ENCODE measurements at regions not wholly inside any gene's neighbourhood (a gene's known extent, or its start where the extent isn't known, plus 50 kb on each side); places are given as distances from the start of the nearest gene placed in this dataset.
"Not testable (repeated sequence)": the region's sequence is repeated elsewhere in the genome, so short reads cannot be mapped to it uniquely, and the experiment has no call there.

- DNase-seq (ENCODE audit: low read depth) = peak; percentile 89
These were observed 126.7 kb upstream of the CACHD1 start for GRCh38 chr1:64343105-64343822.

GRCh38 chr1:64343823-64344190, 126.1 kb upstream of the CACHD1 start:
- no peak for TF ChIP-seq CTCF (IDR thresholded peaks at IDR 0.05; ENCODE audit: control insufficient read depth, extremely low read depth, insufficient read depth)
- no peak overlapping the region for H3K4me3 ChIP-seq (ENCODE audit: low read depth, low read length)
- no peak for DNase-seq (ENCODE audit: low read depth)

More at GRCh38 chr1:64343105-64343822, 126.7 kb upstream of the CACHD1 start:
- TF ChIP-seq CTCF (IDR thresholded peaks at IDR 0.05; ENCODE audit: control insufficient read depth, extremely low read depth, insufficient read depth) = no peak
- no peak overlapping the region for H3K4me3 ChIP-seq (ENCODE audit: low read depth, low read length)

- no peak overlapping the region for H3K4me3 ChIP-seq (ENCODE audit: low read depth, low read length)
- no peak for TF ChIP-seq CTCF (IDR thresholded peaks at IDR 0.05; ENCODE audit: control insufficient read depth, extremely low read depth, insufficient read depth)
- DNase-seq (ENCODE audit: low read depth) = no peak
These were observed 121.5 kb upstream of the CACHD1 start for GRCh38 chr1:64348270-64348960.

GRCh38 chr1:64348961-64349648, 120.8 kb upstream of the CACHD1 start:
- TF ChIP-seq CTCF (IDR thresholded peaks at IDR 0.05; ENCODE audit: control insufficient read depth, extremely low read depth, insufficient read depth) = no peak
- no peak for DNase-seq (ENCODE audit: low read depth)
- no peak overlapping the region for H3K4me3 ChIP-seq (ENCODE audit: low read depth, low read length)

- not testable (repeated sequence) for H3K4me3 ChIP-seq (ENCODE audit: low read depth, low read length); DNase-seq (ENCODE audit: low read depth)
These were observed 114.4 kb upstream of the CACHD1 start for GRCh38 chr1:64355534-64355933.

- DNase-seq (ENCODE audit: low read depth) = no peak
- H3K4me3 ChIP-seq (ENCODE audit: low read depth, low read length) = no peak overlapping the region
These were observed 113.2 kb upstream of the CACHD1 start for GRCh38 chr1:64356636-64357256.

More at GRCh38 chr1:64356636-64357256, 113.2 kb upstream of the CACHD1 start:
- TF ChIP-seq CTCF (IDR thresholded peaks at IDR 0.05; ENCODE audit: control insufficient read depth, extremely low read depth, insufficient read depth) = no peak

Measured in LNCaP clone FGC (cell line).